ENCODE measurements at regions not wholly inside any gene's neighbourhood (a gene's known extent, or its start where the extent isn't known, plus 50 kb on each side); places are given as distances from the start of the nearest gene placed in this dataset.

DNA sequence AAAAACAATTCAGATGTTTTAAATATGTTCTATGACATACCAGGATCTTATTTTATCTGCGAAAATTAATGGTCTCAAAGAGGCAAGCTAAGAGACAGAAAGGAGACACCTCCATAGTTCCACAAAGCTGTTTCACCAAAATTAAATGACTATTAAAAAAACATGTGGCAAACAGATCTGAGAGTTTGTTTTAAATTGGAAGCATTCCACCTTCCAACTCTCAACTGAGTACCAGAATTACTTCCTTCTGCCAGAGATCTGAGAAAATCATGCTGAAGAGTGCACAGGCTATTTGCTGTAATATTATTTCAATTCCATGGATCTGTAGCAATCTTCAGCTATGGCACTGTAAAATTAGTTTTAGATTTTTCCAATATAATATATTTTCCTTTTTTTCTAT is 669.5 kb upstream of the MARCKS start:
- no peaks in the 10 kb centered on the region for H3K36me3 Mint-ChIP-seq (ENCODE audit: low read depth)
- H3K27me3 Mint-ChIP-seq, result no peaks in the 10 kb centered on the region
- H3K4me3 Mint-ChIP-seq, result no peak overlapping the region
- no peak overlapping the region for H3K27ac Mint-ChIP-seq
- ChIA-PET CTCF (no interaction called here), POLR2A (no interaction called here)
- H3K4me1 Mint-ChIP-seq, result no peaks in the 10 kb centered on the region
- H3K9me3 Mint-ChIP-seq, result no peaks in the 10 kb centered on the region
- DNase-seq, result no peak

DNA sequence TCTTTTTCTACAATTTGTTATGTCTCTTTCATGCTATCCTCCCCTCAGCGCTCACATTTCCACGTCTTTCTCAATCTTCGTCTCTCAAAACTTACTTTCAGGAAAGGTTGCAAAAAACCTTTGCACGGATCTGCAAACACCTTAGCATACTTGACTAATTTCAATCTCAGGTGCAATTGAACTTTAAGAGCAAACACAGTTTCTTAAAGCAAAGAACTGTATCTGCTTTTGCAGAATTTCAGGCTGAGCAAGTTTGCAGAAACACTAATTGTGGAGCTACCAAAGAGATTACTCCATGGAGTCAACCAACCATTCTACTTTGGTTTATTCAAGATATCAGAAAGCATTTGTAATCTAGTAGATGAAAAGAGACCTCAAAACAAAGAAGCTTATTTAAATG is 668.2 kb upstream of the MARCKS start:
- Mint-ChIP-seq H3K27ac (no peak overlapping the region), H3K4me1 (no peaks in the 10 kb centered on the region), H3K27me3 (no peaks in the 10 kb centered on the region), H3K4me3 (no peak overlapping the region), H3K9me3 (no peaks in the 10 kb centered on the region), H3K36me3 (ENCODE audit: low read depth) (no peaks in the 10 kb centered on the region)
- ChIA-PET CTCF (no interaction called here), POLR2A (no interaction called here)
- DNase-seq, result no peak

DNA sequence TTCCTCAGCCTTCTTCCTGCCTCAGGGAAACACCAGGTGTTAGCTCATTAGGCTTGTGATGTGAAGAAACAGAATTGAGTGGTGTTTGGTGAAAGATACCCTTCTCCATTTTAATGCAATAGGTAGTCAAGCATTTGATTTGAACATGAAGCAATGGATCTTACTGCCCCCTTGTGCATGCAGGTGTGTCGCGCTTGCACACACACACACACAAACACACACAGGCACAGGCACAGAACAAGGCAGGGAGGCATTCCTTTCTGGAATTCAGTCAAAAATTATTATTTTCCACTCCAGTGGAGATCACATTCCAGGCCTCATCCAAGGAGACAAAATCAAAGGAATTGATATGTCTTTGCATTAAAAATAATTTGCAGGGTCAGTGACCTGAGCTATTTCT is 667.0 kb upstream of the MARCKS start:
- Mint-ChIP-seq H3K4me1 (no peaks in the 10 kb centered on the region), H3K9me3 (no peaks in the 10 kb centered on the region), H3K36me3 (ENCODE audit: low read depth) (no peaks in the 10 kb centered on the region), H3K4me3 (no peak overlapping the region), H3K27me3 (no peaks in the 10 kb centered on the region), H3K27ac (no peak overlapping the region)
- ChIA-PET CTCF (no interaction called here), POLR2A (no interaction called here)
- no peak for DNase-seq

DNA sequence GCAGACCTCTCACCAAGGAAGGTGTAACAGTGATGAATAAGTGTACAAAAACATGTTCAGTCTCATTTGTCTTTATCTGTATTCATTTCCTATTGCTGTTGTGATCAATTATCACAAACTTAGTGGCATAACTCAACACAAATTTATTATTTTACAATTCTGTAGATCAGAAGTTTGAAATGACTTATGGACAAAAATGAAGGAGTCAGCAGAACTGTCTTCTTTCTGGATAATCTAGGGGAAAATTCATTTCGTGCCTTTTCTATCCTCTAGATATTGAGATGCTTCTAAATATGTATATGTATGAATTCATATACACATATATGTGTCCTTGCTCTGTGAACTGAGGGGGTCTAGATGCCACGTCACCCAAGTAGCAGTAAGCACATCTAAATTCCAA is 663.1 kb upstream of the MARCKS start:
- H3K27ac Mint-ChIP-seq, result no peak overlapping the region
- ChIA-PET POLR2A (no interaction called here), CTCF (no interaction called here)
- H3K36me3 Mint-ChIP-seq (ENCODE audit: low read depth), result no peaks in the 10 kb centered on the region
- no peak overlapping the region for H3K4me3 Mint-ChIP-seq
- DNase-seq, result no peak
- no peaks in the 10 kb centered on the region for H3K9me3 Mint-ChIP-seq
- no peaks in the 10 kb centered on the region for H3K27me3 Mint-ChIP-seq
- no peaks in the 10 kb centered on the region for H3K4me1 Mint-ChIP-seq

DNA sequence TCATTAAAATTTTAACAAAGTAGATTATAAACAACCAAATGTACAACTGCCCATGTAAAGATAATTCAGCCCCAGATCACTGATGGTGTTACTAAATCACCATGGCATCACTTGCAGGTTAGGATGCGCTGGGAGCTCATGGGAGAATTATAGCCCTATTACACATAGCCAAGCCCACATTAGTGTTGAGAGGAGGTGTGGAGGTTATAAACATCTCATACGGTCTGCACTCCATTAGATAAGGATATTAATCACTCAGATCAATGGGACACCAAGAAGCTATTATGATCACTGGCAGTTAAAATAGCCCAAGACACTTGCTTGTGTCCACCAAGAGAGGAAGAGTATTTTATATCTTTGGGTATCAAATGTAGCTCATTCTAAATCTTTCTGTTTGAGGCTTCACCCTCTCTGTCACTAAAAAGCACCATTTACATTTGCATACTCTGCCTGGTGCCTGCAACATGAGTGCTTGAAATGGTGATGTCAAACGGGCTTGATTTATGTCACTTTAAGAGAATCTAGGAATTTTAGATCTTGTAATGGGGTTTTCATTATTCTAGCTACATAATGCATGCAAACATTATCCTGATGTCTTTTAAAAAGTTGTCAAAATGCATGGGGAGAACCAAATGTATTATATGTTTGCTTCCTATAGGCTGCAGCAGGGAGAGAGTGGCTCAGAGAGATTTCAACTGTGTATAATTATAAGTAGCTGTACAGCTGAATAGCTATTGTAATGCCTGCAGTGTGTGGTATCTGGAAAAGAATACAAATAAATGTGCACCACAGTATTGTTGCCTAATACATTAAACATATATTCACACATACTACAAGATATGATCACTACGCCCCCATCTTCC is 654.1 kb upstream of the MARCKS start:
- Mint-ChIP-seq H3K4me1 (no peaks in the 10 kb centered on the region), H3K36me3 (ENCODE audit: low read depth) (no peaks in the 10 kb centered on the region)

DNA sequence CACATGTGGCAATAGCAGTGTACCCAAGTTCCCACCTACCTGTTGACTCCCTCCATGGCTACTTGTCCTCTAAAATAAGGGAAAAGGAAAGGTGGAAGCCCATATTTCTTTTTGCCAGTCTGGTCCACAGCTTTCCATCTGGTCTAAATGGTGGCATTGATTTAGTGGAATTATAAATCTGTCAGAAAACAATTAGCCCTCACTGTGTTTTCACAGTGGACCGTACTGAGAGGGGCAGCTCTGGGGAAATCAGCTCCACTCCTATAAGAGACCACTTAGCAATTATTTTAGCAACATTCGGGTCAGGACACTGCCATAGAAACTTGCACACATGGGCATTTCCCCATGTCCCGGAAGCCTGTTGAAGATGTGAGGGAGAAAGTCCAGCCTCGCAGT is 653.4 kb upstream of the MARCKS start:
- DNase-seq, result no peak
- Mint-ChIP-seq H3K4me3 (no peak overlapping the region), H3K27me3 (no peaks in the 10 kb centered on the region), H3K4me1 (no peaks in the 10 kb centered on the region), H3K9me3 (no peaks in the 10 kb centered on the region), H3K27ac (no peak overlapping the region), H3K36me3 (ENCODE audit: low read depth) (no peaks in the 10 kb centered on the region)
- ChIA-PET CTCF (no interaction called here), POLR2A (no interaction called here)

More for the DNA sequence above, 654.1 kb upstream of the MARCKS start:
- Mint-ChIP-seq H3K4me3 (no peak overlapping the region), H3K27ac (no peak overlapping the region), H3K27me3 (no peaks in the 10 kb centered on the region), H3K9me3 (no peaks in the 10 kb centered on the region)
- ChIA-PET POLR2A (no interaction called here), CTCF (no interaction called here)
- DNase-seq, result no peak

DNA sequence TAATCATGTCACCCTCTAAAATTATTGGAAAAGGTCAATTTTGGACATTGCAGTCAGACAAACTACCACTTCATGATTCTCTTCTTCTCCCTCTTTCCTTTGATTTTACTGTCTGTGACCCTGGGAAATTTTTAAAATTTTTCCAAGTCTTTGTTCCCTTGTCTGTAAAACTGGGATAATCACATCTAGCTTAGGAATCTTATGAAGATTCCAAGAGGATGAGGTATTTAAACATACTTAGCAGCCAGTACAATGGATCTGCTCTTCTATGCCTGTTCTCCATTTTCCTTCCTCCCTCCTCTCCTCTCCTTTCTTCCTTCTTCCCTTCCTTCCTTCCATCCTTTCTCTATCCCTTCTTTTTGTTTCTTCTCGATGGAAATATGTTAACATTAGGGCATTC is 651.6 kb upstream of the MARCKS start:
- H3K9me3 Mint-ChIP-seq, result no peaks in the 10 kb centered on the region
- CTCF ChIA-PET, result no interaction called here
- H3K4me3 Mint-ChIP-seq, result no peak overlapping the region
- no peak overlapping the region for H3K27ac Mint-ChIP-seq
- no peaks in the 10 kb centered on the region for H3K36me3 Mint-ChIP-seq (ENCODE audit: low read depth)
- DNase-seq, result no peak
- no peaks in the 10 kb centered on the region for H3K27me3 Mint-ChIP-seq
- POLR2A ChIA-PET, result no interaction called here
- no peaks in the 10 kb centered on the region for H3K4me1 Mint-ChIP-seq

DNA sequence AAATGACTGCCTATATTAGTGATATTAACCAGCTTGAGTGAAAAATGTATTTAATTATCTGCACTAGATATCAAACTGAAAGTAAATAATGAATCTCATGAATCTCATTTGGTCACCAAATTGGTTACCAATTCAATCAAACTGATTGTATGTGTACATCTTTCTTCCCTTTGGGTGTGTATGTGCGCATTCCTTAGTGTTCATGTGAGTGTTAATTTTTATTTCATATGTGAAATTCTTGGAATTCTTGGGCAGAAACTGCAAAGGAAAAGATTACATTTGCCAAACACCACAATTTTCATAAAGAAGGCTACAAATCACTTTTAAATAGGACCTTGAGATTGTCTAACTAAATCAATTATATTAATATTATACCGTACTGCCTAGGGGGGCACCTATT is 648.4 kb upstream of the MARCKS start:
- Mint-ChIP-seq H3K36me3 (ENCODE audit: low read depth) (no peaks in the 10 kb centered on the region), H3K27me3 (no peaks in the 10 kb centered on the region), H3K4me1 (no peaks in the 10 kb centered on the region), H3K4me3 (no peak overlapping the region), H3K27ac (no peak overlapping the region), H3K9me3 (no peaks in the 10 kb centered on the region)
- POLR2A ChIA-PET, result no interaction called here
- CTCF ChIA-PET, result no interaction called here
- DNase-seq, result no peak

DNA sequence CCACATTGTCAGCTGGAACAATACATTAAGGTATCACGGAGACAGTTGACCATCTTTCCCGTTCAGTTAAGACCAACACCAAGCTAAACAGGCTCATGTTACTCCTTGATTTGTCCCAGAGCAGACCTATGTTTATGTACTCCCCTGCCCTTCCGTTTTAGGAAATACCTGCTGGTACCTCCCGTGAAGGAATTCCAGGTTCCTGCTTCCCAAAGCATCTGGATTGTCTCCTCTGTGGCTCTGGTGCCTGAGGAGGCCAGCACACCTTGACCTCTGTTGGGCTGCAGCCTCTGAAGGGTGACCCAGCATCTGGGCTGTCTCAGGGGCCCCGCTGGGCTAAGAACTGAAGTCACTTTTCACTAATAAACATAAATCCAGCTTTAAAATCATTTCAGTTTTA is 647.8 kb upstream of the MARCKS start:
- ChIA-PET CTCF (no interaction called here), POLR2A (no interaction called here)
- H3K4me3 Mint-ChIP-seq, result no peak overlapping the region
- H3K27me3 Mint-ChIP-seq, result no peaks in the 10 kb centered on the region
- H3K9me3 Mint-ChIP-seq, result no peaks in the 10 kb centered on the region
- H3K36me3 Mint-ChIP-seq (ENCODE audit: low read depth), result no peaks in the 10 kb centered on the region
- no peaks in the 10 kb centered on the region for H3K4me1 Mint-ChIP-seq
- H3K27ac Mint-ChIP-seq, result no peak overlapping the region
- DNase-seq, result no peak

DNA sequence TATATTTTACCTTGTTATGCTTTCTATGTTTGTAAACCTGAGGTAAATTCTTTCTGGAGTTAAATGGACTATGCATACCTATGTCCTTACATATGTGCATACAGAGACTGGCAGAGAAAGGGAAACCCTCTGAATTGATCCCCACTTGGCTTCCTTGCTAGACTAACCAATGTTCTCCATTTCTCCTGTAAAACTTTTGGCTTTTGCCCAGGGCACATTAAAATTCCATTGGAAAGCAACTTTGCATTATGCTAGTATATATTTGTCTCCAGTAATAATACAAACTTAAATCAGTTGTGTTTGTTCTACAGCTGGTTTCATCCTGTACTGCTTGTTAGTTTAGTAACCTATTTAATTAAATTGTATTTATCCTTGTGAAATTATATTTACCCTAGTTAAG is 646.0 kb upstream of the MARCKS start:
- CTCF ChIA-PET, result no interaction called here
- Mint-ChIP-seq H3K4me3 (no peak overlapping the region), H3K27ac (no peak overlapping the region), H3K4me1 (no peaks in the 10 kb centered on the region), H3K36me3 (ENCODE audit: low read depth) (no peaks in the 10 kb centered on the region), H3K9me3 (no peaks in the 10 kb centered on the region), H3K27me3 (no peaks in the 10 kb centered on the region)
- POLR2A ChIA-PET, result no interaction called here
- DNase-seq, result no peak

DNA sequence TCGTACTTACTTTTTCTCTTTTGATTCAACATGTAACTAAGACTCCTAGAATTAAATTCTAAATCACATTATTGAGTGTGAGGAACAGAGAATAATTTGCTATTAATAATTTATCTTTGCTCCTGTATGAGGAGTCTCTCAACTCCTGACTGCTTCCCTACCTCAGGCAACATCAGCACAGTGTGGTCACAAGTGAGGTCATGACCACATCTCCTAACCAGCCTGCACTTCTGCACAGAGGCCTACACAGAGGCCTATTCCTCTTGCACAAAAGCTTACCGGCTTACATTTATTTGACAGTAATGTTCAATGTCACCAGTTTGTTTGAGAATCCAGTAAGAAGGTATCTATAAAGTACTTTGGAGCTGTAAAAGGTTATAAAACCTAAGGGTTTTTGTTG is 637.4 kb upstream of the MARCKS start:
- no peaks in the 10 kb centered on the region for H3K4me1 Mint-ChIP-seq
- no peak overlapping the region for H3K4me3 Mint-ChIP-seq
- H3K9me3 Mint-ChIP-seq, result no peaks in the 10 kb centered on the region

DNA sequence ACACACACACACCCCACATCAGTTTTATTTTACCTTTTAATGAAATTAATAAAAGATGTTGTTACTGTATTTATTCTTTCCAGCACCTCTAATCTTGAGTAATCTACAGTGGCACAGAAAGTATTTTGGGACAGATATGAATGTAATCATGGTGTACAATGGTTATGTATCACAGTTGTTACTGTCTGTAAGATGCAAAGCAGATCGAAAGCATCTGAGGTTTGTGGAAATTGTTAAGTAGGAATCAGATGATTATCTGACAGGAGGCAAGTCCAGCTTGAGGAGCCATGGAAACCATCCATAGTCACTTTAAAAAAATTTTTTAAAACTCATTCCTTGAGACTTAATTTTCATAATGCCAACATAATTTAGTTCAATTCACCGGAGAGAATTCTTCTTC is 636.3 kb upstream of the MARCKS start:
- H3K27me3 Mint-ChIP-seq, result no peaks in the 10 kb centered on the region
- POLR2A ChIA-PET, result no interaction called here
- H3K27ac Mint-ChIP-seq, result no peak overlapping the region
- CTCF ChIA-PET, result no interaction called here
- H3K4me1 Mint-ChIP-seq, result no peaks in the 10 kb centered on the region
- no peaks in the 10 kb centered on the region for H3K36me3 Mint-ChIP-seq (ENCODE audit: low read depth)
- H3K4me3 Mint-ChIP-seq, result no peak overlapping the region
- H3K9me3 Mint-ChIP-seq, result no peaks in the 10 kb centered on the region
- no peak for DNase-seq

More for the DNA sequence above, 637.4 kb upstream of the MARCKS start:
- CTCF ChIA-PET, result no interaction called here
- no peak overlapping the region for H3K27ac Mint-ChIP-seq
- POLR2A ChIA-PET, result no interaction called here
- no peaks in the 10 kb centered on the region for H3K36me3 Mint-ChIP-seq (ENCODE audit: low read depth)
- no peaks in the 10 kb centered on the region for H3K27me3 Mint-ChIP-seq
- no peak for DNase-seq

DNA sequence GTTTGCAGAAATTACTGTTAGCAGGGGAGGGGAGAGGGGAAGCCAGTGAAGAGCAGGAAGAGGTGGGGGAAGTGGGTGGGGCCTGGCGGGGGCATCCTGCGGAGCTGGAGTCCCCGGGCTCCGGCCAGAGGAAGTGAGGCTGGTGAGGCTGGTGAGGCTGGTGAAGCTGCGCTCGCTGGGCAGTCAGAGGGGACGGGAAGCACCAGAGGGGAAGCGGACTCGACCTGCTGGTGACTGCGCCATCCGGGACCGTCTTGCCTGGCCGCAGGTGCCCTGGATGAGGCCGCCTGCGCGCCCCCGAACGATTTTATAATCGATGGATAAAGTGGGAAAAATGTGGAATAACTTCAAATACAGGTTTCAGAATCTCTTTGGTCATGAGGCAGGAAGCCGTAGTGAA is 635.3 kb upstream of the MARCKS start:
- Mint-ChIP-seq H3K4me1 (no peaks in the 10 kb centered on the region), H3K27ac (no peak overlapping the region), H3K36me3 (ENCODE audit: low read depth) (no peaks in the 10 kb centered on the region), H3K27me3 (no peaks in the 10 kb centered on the region), H3K9me3 (no peaks in the 10 kb centered on the region), H3K4me3 (no peak overlapping the region)
- ChIA-PET POLR2A (no interaction called here), CTCF (no interaction called here)
- no peak for DNase-seq

DNA sequence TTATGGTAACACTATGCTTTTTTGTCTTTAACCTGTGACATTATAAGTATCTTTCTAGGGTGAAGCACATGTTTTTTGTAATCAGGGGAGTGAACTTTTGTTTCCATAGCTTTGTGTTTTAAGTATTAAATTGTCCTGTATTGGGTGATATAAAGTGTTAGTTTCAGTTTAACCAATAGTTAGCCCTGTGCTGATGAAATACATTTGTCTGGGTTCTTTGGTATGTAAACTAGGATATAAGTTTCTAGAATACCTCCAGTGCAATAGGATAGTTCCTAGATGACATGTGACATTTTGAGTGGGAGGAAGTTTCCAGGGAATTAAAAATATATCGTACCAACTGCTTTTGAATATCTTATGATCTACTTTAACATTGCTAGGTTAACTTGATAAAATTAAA is 611.0 kb upstream of the MARCKS start:
- no peaks in the 10 kb centered on the region for H3K9me3 Mint-ChIP-seq
- no peak overlapping the region for H3K27ac Mint-ChIP-seq
- ChIA-PET POLR2A (no interaction called here), CTCF (no interaction called here)
- H3K36me3 Mint-ChIP-seq (ENCODE audit: low read depth), result no peaks in the 10 kb centered on the region
- H3K27me3 Mint-ChIP-seq, result no peaks in the 10 kb centered on the region
- no peaks in the 10 kb centered on the region for H3K4me1 Mint-ChIP-seq
- no peak for DNase-seq
- no peak overlapping the region for H3K4me3 Mint-ChIP-seq
